ENCODE measurements at regions not wholly inside any gene's neighbourhood (a gene's known extent, or its start where the extent isn't known, plus 50 kb on each side); places are given as distances from the start of the nearest gene placed in this dataset.

DNA sequence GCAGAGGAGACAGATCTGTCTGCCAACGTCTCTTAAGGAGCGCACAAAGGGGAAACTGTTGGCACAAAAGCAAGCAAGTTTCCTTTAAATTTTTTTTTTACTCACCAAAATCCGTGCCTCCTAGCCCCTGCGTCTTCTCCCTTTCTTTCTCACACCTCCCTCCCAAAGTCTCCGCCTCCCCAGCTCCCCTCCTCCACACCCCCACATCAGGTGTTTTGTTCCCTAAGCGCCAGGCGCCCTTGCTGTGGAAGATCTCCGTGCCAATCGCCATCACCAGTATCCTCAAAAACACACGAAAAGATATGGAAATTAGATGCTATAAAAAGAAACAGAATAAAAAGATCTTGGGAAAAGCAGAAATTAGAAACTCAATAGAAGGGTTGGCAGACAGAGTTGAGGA, 87.6 kb downstream of the DRD1 start:
- no peak for TF ChIP-seq EZH2phosphoT487 (IDR thresholded peaks at IDR 0.05; ENCODE audit: borderline replicate concordance, low read length)
- no peak for TF ChIP-seq CTCF (IDR thresholded peaks at IDR 0.05; ENCODE audit: low read depth, low read length, poor library complexity, severe bottlenecking)

All from DOHH2 (cell line).